ENCODE measurements at regions not wholly inside any gene's neighbourhood (a gene's known extent, or its start where the extent isn't known, plus 50 kb on each side); places are given as distances from the start of the nearest gene placed in this dataset.
A peak's percentile ranks its signal among the peaks of the same experiment; 100 is the strongest.
"Not testable (repeated sequence)": the region's sequence is repeated elsewhere in the genome, so short reads cannot be mapped to it uniquely, and the experiment has no call there.

DNA sequence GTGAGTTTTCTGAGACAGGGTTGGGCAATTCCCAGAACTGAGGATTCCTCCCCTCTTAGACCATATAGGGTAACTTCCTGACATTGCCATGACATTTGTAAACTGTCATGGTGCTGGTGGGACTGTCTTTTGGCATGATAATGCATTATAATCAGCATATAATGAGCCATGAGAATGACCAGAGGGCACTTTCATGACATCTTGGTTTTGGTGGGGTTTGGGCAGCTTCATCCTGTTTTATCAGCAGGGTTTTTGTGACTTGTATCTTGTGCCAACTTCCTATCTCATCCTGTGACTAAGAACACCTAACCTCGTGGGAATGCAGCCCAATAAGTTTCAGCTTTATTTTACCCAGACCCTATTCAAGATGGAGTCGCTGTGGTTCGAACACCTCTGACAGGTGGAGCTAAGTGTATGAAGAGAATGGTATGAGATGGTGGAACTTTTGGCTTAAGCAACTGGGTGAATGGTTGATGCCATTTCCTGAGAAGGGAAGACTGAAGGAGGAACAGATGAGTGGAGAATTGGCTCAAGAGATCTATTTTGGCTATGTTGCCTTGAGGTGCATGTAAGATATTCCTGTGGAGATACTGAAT, 217.3 kb downstream of the RAB11FIP4 start:
- DNase-seq: no peak
- Mint-ChIP-seq H3K4me3 (ENCODE audit: low read depth, unreplicated experiment) (no peak overlapping the region), H3K27me3 (ENCODE audit: unreplicated experiment) (no peaks in the 10 kb centered on the region), H3K36me3 (ENCODE audit: insufficient read depth, unreplicated experiment) (peaks cover 5% of the 10 kb centered on the region), H3K9me3 (ENCODE audit: low read depth, unreplicated experiment) (no peaks in the 10 kb centered on the region), H3K4me1 (ENCODE audit: low read depth, unreplicated experiment) (no peaks in the 10 kb centered on the region), H3K27ac (ENCODE audit: unreplicated experiment) (no peak overlapping the region)
- intact Hi-C loops (cut with micrococcal nuclease; ENCODE audit: unreplicated experiment): no loop called here
- no TSS peak for BruUV-seq (replicated peaks)
- CTCF ChIA-PET: interaction anchor here (0.6 kb wide), 1 partner anchor 644 kb away, joined by 3 read pairs; no protein-coding TSS in a partner anchor
- TF ChIP-seq, protein P1, sequence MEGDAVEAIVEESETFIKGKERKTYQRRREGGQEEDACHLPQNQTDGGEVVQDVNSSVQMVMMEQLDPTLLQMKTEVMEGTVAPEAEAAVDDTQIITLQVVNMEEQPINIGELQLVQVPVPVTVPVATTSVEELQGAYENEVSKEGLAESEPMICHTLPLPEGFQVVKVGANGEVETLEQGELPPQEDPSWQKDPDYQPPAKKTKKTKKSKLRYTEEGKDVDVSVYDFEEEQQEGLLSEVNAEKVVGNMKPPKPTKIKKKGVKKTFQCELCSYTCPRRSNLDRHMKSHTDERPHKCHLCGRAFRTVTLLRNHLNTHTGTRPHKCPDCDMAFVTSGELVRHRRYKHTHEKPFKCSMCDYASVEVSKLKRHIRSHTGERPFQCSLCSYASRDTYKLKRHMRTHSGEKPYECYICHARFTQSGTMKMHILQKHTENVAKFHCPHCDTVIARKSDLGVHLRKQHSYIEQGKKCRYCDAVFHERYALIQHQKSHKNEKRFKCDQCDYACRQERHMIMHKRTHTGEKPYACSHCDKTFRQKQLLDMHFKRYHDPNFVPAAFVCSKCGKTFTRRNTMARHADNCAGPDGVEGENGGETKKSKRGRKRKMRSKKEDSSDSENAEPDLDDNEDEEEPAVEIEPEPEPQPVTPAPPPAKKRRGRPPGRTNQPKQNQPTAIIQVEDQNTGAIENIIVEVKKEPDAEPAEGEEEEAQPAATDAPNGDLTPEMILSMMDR (IDR thresholded peaks at IDR 0.05; ENCODE audit: unreplicated experiment): no peak

DNA sequence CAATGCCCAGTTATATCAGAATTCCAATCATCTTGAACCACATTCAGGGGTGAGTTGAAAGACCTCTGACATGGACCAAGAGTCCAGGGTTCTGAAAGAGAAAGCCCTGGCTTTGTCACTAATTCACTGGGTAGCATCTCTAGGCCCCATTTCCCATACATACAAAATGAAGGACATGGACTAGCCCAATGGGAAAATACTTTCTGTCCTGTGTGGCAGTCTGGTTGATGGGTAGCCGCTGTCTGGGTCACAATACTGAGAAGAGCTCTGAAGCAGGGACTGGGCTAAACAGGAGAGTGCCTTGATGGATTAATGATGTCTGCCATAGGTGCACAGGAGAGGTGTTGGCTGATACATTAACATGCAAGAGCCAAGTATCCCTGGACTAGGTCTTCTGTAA, 214.3 kb downstream of the RAB11FIP4 start:
- CTCF ChIA-PET: no interaction called here
- no peak overlapping the region for H3K4me3 Mint-ChIP-seq (ENCODE audit: low read depth, unreplicated experiment)
- H3K27me3 Mint-ChIP-seq (ENCODE audit: unreplicated experiment): no peaks in the 10 kb centered on the region
- no peaks in the 10 kb centered on the region for H3K4me1 Mint-ChIP-seq (ENCODE audit: low read depth, unreplicated experiment)
- DNase-seq: no peak
- no peaks in the 10 kb centered on the region for H3K9me3 Mint-ChIP-seq (ENCODE audit: low read depth, unreplicated experiment)
- no TSS peak for BruUV-seq (replicated peaks)
- H3K27ac Mint-ChIP-seq (ENCODE audit: unreplicated experiment): no peak overlapping the region
- TF ChIP-seq, protein P1 (IDR thresholded peaks at IDR 0.05; ENCODE audit: unreplicated experiment): no peak
- intact Hi-C loops (cut with micrococcal nuclease; ENCODE audit: unreplicated experiment): no loop called here
- H3K36me3 Mint-ChIP-seq (ENCODE audit: insufficient read depth, unreplicated experiment): no peaks in the 10 kb centered on the region

DNA sequence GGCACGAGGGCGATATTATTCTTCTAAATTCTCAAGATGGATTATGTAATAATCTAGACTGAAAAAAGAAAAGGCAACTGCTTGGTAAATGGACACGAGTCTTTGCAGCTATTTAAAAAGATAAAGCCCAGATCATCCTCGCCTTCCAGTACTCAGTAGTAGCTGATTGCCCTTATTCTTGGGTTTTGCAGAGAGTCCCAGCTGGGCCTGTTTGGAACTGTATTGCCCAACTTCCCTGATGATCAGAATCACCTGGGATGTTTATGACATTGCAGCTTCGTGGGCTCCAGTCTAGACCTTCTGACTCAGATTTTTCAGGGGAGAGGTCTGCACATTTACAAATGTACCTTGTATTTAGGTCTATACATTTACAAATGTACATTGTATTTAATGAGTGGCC, 213.5 kb downstream of the RAB11FIP4 start:
- DNase-seq: no peak
- Mint-ChIP-seq H3K27ac (ENCODE audit: unreplicated experiment) (no peak overlapping the region), H3K4me3 (ENCODE audit: low read depth, unreplicated experiment) (no peak overlapping the region), H3K27me3 (ENCODE audit: unreplicated experiment) (no peaks in the 10 kb centered on the region), H3K36me3 (ENCODE audit: insufficient read depth, unreplicated experiment) (no peaks in the 10 kb centered on the region), H3K9me3 (ENCODE audit: low read depth, unreplicated experiment) (no peaks in the 10 kb centered on the region), H3K4me1 (ENCODE audit: low read depth, unreplicated experiment) (no peaks in the 10 kb centered on the region)
- BruUV-seq (replicated peaks): no TSS peak
- CTCF ChIA-PET: no interaction called here
- TF ChIP-seq, protein P1 (IDR thresholded peaks at IDR 0.05; ENCODE audit: unreplicated experiment): no peak
- intact Hi-C loops (cut with micrococcal nuclease; ENCODE audit: unreplicated experiment): no loop called here

DNA sequence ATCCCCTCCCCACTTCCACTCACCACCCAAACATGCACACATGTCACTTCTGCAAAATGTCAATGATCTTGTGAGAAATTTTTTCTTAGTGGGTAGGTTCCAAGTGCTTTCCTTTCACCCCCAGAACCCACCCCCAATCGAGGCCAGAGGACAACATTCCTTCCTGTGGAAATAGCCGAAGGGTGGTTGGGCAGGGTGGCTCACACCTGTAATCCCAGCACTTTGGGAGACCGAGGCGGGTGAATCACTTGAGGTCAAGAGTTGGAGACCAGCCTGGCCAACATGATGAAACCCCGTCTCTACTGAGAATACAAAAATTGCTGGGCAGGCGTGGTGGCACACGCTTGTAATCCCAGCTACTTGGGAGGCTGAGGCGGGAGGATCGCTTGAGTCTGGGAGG, 208.7 kb downstream of the RAB11FIP4 start:
- H3K4me3 Mint-ChIP-seq (ENCODE audit: low read depth, unreplicated experiment); H3K27me3 Mint-ChIP-seq (ENCODE audit: unreplicated experiment); CTCF ChIA-PET; intact Hi-C loops (cut with micrococcal nuclease; ENCODE audit: unreplicated experiment); H3K9me3 Mint-ChIP-seq (ENCODE audit: low read depth, unreplicated experiment); DNase-seq; H3K27ac Mint-ChIP-seq (ENCODE audit: unreplicated experiment); BruUV-seq (replicated peaks): not testable (repeated sequence)
- Mint-ChIP-seq H3K4me1 (ENCODE audit: low read depth, unreplicated experiment) (peaks cover 30% of the 10 kb centered on the region), H3K36me3 (ENCODE audit: insufficient read depth, unreplicated experiment) (peaks cover 16% of the 10 kb centered on the region)

DNA sequence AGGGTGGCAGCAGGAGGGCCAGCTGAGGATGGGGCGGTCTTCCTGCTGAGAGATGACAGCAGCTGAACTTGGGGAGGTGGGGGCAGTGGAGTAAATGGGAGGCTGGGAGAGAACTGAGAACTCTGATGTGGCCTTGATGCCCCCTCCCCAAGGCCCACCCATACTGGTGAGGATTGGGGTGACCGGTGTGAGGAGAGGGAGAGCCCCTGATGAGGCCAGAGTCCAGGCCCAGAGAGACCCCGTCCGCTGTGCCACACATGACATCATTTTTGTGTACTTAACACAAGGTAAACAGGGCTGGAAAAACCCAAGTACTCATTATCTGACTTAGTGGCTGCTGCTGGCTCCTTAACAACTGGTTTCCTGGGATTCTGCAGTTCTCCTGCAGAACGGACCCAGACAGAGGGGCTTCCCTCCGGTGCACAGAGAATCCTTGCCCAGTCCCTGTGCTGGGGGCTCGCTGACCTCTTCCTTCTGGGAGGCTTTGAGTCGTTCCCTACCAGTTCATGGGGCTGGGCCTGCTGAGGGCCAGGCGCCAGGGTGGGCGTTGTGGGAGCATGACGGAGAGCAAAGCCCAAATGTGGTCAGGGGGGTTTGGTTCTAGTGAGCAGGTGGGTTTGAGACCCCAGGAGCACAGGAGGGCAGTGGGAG, 207.6 kb downstream of the RAB11FIP4 start:
- peaks cover 41% of the 10 kb centered on the region for H3K4me1 Mint-ChIP-seq (ENCODE audit: low read depth, unreplicated experiment)
- no peak overlapping the region for H3K4me3 Mint-ChIP-seq (ENCODE audit: low read depth, unreplicated experiment)
- no peaks in the 10 kb centered on the region for H3K9me3 Mint-ChIP-seq (ENCODE audit: low read depth, unreplicated experiment)
- no peaks in the 10 kb centered on the region for H3K27me3 Mint-ChIP-seq (ENCODE audit: unreplicated experiment)
- TF ChIP-seq, protein P1 (IDR thresholded peaks at IDR 0.05; ENCODE audit: unreplicated experiment): no peak
- no TSS peak for BruUV-seq (replicated peaks)
- CTCF ChIA-PET: no interaction called here
- DNase-seq: no peak
- H3K36me3 Mint-ChIP-seq (ENCODE audit: insufficient read depth, unreplicated experiment): peaks cover 16% of the 10 kb centered on the region
- intact Hi-C loops (cut with micrococcal nuclease; ENCODE audit: unreplicated experiment): no loop called here
- H3K27ac Mint-ChIP-seq (ENCODE audit: unreplicated experiment): peak overlapping the region; percentile 70
